Activated naive CD8-positive, alpha-beta T cell (primary cell): ENCODE measurements at regions not wholly inside any gene's neighbourhood (a gene's known extent, or its start where the extent isn't known, plus 50 kb on each side); places are given as distances from the start of the nearest gene placed in this dataset.
"Not testable (repeated sequence)": the region's sequence is repeated elsewhere in the genome, so short reads cannot be mapped to it uniquely, and the experiment has no call there.

Source experiments
- H3K27ac Mint-ChIP-seq: one replicate; pipeline ENCODE4 v1.8.0; 2021; ENCODE audit warnings: mixed read lengths
- H3K27me3 Mint-ChIP-seq: one replicate; pipeline ENCODE4 v1.8.0; 2021; ENCODE audit warnings: mixed read lengths
- H3K36me3 Mint-ChIP-seq: one replicate; pipeline ENCODE4 v1.8.0; 2021; ENCODE audit warnings: mixed read lengths
- H3K4me1 Mint-ChIP-seq: one replicate; pipeline ENCODE4 v1.8.0; 2021; ENCODE audit warnings: low read depth, mixed read lengths
- H3K4me3 Mint-ChIP-seq: one replicate; pipeline ENCODE4 v1.8.0; 2021; ENCODE audit warnings: mild to moderate bottlenecking, mixed read lengths
- H3K9me3 Mint-ChIP-seq: one replicate; pipeline ENCODE4 v1.8.0; 2021; ENCODE audit warnings: low read depth, mixed read lengths

DNA sequence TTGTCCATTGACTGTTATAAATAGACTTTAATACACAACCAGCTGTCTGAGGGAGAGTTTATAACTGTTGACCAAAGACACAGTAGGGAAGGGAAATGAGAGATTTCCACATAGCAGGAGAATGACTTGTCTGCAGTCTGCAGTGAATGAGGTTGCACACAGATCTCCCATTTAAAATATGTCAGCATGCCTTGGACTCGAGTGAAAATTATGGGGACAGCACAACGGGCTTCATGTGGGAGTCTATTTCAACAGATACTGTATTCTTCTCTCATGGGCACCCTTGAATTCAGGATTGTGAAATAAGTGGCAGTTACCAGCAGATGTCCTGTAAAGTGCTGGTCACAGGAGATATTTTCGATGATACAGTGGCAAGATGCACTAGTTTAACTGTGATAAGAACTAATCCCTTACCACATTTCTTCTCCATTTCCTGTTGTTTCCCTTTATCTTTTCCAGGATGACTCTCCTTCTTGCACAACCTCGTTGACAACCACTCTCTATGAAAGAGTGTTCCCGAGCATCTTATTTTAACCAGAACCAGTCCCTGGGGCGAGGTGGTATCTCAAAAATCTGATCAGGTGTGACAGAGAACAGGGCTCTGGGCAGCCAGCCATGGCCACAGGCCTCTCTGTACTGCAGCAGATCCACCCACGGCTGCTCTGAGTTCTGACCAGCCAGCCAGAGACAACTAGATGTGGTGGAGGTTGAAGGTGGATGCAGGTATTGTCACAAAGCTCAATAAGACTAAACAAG, 51.5 kb upstream of the MAP3K1 start:
- Mint-ChIP-seq H3K9me3 (no peaks in the 10 kb centered on the region), H3K27me3 (no peaks in the 10 kb centered on the region), H3K36me3 (no peaks in the 10 kb centered on the region), H3K27ac (no peak overlapping the region), H3K4me3 (no peak overlapping the region), H3K4me1 (no peaks in the 10 kb centered on the region)

DNA sequence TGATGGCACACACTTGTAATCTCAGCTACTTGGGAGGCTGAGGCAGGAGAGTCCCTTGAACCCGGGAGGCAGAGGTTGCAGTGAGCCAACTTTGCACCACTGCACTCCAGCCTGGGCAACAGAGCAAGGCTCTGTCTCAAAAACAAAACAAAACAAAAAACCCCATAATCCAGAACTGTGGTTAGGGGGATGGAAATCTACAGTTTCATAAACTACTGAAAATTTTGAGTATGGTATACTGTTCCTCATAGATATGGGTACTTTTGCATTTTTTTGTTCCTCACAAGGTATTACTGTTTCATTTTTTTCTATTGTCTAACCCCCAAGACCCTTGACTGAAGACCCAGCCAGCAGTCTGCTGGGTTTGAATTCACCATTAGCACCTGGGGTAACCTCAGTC, 52.2 kb upstream of the MAP3K1 start:
- Mint-ChIP-seq H3K36me3 (no peaks in the 10 kb centered on the region), H3K27ac (no peak overlapping the region), H3K9me3 (no peaks in the 10 kb centered on the region), H3K27me3 (no peaks in the 10 kb centered on the region), H3K4me3 (no peak overlapping the region), H3K4me1 (no peaks in the 10 kb centered on the region)

DNA sequence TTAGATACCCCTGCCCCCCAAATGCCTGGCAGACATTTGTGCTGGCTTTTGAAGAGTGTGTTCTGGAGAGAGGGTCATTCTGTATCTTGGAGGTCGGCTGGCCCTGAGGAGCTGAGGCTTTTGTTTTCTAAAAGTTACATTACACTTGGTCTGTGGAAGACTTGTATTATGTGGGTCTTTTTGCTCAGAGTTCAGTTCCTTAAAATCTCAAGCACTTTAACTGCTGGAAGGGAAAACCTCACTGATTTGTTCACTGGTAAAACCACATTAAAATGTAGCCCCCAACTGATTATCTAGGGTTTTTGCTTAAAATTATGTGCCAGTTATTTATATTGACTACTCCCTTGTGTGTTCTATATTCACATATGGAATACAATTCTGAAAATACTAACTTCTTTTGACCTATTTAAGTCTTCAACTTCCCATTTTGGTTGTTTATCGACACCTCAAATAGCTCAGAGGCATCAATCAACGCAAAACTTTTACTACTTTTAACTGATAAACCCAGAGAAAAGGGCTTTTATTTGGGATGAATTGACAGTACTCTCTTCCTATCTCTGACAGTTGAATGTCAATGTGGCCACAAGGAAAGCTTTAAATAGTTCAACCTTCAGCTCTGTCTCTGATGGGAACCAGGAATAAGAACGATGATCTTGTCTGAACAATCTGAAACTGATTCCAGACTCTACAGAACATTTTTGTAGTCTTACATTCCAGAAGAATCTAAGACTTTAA, 54.0 kb upstream of the MAP3K1 start:
- Mint-ChIP-seq H3K4me1 (no peaks in the 10 kb centered on the region), H3K9me3 (no peaks in the 10 kb centered on the region), H3K27me3 (no peaks in the 10 kb centered on the region)

DNA sequence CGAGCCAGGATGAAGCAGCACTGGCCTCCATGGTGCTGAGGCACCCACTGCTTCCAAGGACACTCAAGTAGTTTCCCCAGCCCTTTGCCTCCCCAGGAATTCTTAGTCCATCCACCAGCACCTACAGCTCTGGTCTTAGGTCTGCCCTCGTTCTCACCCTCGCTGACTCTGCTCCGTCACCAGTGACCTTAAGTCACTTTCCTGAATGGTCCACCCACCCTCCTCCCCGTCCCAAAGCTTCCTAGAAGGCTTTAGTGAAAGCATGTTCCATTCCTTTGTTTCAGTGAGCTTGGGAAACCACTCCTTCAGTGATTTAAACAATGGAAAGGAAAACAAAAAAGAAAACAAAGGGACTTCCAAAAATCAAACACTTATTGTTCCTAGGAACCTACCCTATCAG, 54.6 kb upstream of the MAP3K1 start:
- H3K9me3 Mint-ChIP-seq: no peaks in the 10 kb centered on the region
- no peaks in the 10 kb centered on the region for H3K36me3 Mint-ChIP-seq
- H3K27me3 Mint-ChIP-seq: no peaks in the 10 kb centered on the region
- H3K27ac Mint-ChIP-seq: no peak overlapping the region
- no peak overlapping the region for H3K4me3 Mint-ChIP-seq
- no peaks in the 10 kb centered on the region for H3K4me1 Mint-ChIP-seq

More for the DNA sequence above, 54.0 kb upstream of the MAP3K1 start:
- no peak overlapping the region for H3K27ac Mint-ChIP-seq
- H3K36me3 Mint-ChIP-seq: no peaks in the 10 kb centered on the region
- H3K4me3 Mint-ChIP-seq: no peak overlapping the region

DNA sequence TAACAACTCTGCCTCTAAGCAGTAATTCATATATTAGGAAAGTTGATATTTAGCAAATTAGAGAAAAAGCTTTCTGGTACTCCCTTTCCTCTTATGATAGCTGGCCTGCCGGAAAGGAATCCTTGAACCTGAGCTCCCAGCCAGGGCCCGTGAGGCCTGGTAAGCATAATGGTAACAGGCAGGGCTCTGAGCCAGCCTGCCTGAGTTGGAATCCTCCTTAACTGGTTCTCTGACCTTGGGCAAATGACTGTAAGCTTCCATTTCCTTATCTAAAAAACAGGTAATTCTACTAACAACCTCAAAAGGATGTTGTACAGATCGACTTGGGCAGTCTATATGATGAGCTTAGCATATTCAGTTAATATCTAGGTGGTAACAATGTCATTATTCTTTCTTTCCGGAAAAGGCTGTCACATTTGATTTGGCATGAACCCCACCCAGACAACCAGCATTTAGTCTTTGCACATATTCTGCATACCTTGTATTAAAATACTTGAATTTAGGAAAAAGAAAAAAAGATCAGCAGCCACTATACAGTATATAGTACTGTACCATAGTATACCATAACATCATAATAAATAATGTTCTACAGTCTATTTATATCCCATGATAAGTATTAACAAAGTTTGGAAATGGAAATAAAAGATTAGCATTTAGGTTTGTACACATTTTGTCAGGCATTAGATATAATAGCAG, 55.7 kb upstream of the MAP3K1 start:
- no peak overlapping the region for H3K27ac Mint-ChIP-seq
- no peak overlapping the region for H3K4me3 Mint-ChIP-seq
- H3K4me1 Mint-ChIP-seq: no peaks in the 10 kb centered on the region

DNA sequence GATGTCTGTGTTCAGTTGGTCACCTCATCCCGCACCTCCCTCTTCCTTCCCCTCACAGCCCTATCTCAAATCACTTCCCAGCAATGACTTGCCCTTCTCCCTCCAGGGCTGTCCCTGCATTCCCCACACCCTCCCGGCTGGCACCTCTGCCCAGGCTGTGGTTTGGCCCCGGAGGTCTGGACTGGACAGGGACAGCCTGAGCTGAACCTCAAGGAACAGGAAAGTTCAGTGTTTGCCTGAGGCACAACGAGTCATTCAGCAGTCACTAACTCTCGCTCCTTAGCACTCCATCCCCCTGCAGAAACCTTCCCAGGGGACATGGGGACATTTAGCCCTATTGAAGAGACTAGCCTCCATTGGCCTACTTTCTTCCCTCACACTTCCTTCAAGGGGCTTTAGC, 58.3 kb upstream of the MAP3K1 start:
- Mint-ChIP-seq H3K9me3 (no peaks in the 10 kb centered on the region), H3K4me3 (no peak overlapping the region), H3K4me1 (no peaks in the 10 kb centered on the region), H3K27ac (no peak overlapping the region), H3K27me3 (no peaks in the 10 kb centered on the region), H3K36me3 (no peaks in the 10 kb centered on the region)

More for the DNA sequence above, 55.7 kb upstream of the MAP3K1 start:
- no peaks in the 10 kb centered on the region for H3K36me3 Mint-ChIP-seq
- no peaks in the 10 kb centered on the region for H3K27me3 Mint-ChIP-seq
- no peaks in the 10 kb centered on the region for H3K9me3 Mint-ChIP-seq

DNA sequence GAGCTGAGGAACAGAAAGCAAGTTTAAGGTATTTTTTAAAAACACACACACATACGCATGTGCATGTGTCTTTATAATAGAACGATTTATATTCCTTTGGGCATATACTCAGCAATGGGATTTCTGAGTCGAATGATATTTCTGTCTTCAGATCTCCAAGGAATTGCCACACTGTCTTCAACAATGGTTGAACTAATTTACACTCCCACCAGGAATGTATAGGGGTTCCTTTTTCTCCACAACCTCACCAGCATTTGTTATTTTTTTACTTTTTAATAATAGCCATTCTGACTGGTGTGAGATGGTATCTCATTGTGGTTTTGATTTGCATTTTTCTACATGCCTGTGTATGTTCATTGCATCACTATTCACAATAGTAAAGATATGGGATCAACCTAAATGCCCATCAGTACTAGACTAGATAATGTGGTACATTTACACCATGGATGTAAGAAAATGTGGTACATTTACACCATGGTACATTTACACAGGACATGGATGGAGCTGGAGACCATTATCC, 60.3 kb upstream of the MAP3K1 start:
- Mint-ChIP-seq H3K4me3 (no peak overlapping the region), H3K4me1 (no peaks in the 10 kb centered on the region), H3K27ac (no peak overlapping the region), H3K27me3 (no peaks in the 10 kb centered on the region), H3K9me3 (no peaks in the 10 kb centered on the region), H3K36me3 (no peaks in the 10 kb centered on the region)

DNA sequence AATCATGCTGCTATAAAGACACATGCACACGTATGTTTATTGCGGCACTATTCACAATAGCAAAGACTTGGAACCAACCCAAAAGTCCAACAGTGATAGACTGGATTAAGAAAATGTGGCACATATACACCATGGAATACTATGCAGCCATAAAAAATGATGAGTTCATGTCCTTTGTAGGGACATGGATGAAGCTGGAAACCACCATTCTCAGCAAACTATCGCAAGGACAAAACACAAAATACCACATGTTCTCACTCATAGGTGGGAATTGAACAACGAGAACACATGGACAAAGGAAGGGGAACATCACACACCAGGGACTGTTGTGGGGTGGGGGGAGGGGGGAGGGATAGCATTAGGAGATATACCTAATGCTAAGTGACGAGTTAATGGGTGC, 61.8 kb upstream of the MAP3K1 start:
- H3K4me1 Mint-ChIP-seq, H3K27ac Mint-ChIP-seq, H3K4me3 Mint-ChIP-seq, H3K36me3 Mint-ChIP-seq, H3K9me3 Mint-ChIP-seq, H3K27me3 Mint-ChIP-seq: not testable (repeated sequence)

DNA sequence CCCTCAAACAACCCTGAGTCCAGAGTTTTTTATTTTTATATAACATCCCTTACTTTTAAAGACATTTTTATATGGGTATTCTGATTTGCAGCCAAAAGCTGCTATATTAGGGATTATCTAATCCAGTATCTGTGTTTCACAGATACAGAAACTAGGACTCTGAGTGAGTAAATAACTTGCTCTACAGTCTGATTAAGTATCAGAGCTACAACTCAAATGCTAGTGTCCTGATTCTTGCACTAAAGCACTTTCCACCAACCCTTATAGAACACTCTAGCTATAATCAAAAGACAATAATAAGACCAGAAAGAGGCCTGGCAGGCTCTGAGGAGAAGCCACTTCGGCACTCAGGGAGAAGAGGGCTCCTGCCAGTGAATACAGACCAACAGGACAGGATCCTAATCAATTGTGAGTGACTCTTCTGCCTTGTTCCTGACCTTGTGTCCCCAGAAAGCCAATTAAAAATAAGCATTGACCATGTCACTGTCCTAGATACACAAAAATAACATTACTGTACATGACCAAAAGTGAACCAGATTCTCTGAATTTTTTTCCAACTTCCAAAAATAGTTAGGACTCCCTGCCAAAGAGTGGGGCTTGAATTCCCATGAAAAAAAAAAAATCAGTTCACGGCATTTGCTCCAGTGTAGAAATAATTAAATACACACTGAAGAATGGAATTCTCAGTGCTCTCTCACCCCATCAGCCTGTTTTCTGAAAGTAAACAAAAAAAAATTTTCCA, 63.6 kb upstream of the MAP3K1 start:
- H3K4me3 Mint-ChIP-seq: no peak overlapping the region
- no peaks in the 10 kb centered on the region for H3K27me3 Mint-ChIP-seq
- H3K4me1 Mint-ChIP-seq: no peaks in the 10 kb centered on the region
- H3K36me3 Mint-ChIP-seq: no peaks in the 10 kb centered on the region
- H3K9me3 Mint-ChIP-seq: no peaks in the 10 kb centered on the region
- no peak overlapping the region for H3K27ac Mint-ChIP-seq

DNA sequence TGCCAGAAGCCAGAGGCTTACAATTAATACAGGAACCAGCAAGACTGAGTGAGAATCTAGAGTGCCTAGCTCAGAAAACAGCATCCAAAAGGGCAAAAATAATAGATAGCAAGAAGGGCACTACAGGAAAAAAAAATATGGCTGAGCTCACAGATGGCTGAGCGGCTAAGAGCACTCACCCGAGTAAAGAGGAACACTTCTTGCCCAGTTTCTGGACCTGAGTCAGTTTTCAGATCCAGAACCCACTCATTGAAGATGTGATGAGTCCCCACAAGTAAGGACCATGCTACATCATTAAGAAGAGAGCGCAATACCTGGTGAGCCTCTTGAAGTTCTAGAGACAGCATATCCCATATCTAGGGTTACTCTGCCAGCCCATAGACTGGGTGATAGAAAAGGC, 65.5 kb upstream of the MAP3K1 start:
- no peak overlapping the region for H3K27ac Mint-ChIP-seq
- H3K27me3 Mint-ChIP-seq: no peaks in the 10 kb centered on the region

DNA sequence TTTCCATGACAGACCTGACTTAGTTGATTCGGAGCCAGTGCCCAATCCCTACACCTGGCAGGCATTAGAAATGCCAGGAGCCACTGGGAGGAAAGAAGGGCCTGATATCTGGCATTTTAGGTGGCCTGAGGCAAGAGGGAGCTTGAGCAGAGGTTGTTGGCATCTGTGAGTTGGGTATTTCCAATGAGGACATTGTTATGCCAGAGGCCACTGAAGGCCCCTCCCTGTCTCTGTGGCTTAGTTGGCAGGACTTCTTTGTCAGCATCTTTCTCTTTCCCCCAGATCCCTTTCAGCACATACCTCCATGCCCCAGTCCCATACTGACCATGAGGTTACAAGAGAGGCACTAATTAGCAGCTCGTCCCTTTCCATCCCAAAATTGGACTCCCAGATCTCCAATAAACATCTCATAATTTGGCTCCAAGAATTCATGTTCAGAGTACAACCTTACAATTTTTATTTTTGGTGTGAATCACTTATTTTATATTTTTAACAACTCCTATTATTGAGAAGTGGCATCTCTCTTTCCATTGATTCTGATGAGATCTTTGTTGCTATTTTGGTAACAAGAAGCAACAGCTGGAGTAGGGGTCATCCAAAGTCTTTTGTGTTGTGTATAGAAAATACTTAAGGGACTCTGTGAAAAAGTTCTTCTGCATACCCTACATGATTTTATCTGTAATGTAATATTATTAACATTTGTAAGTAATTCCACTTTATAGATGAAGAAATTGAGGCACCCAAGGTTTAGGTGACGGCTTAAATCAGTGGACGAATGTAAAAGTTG, 68.6 kb upstream of the MAP3K1 start:
- H3K27me3 Mint-ChIP-seq: no peaks in the 10 kb centered on the region
- H3K4me3 Mint-ChIP-seq: no peak overlapping the region
- H3K4me1 Mint-ChIP-seq: no peaks in the 10 kb centered on the region
- H3K27ac Mint-ChIP-seq: no peak overlapping the region
- peaks cover 4% of the 10 kb centered on the region for H3K36me3 Mint-ChIP-seq
- no peaks in the 10 kb centered on the region for H3K9me3 Mint-ChIP-seq

More for the DNA sequence above, 65.5 kb upstream of the MAP3K1 start:
- no peaks in the 10 kb centered on the region for H3K36me3 Mint-ChIP-seq
- no peak overlapping the region for H3K4me3 Mint-ChIP-seq
- no peaks in the 10 kb centered on the region for H3K4me1 Mint-ChIP-seq
- no peaks in the 10 kb centered on the region for H3K9me3 Mint-ChIP-seq

DNA sequence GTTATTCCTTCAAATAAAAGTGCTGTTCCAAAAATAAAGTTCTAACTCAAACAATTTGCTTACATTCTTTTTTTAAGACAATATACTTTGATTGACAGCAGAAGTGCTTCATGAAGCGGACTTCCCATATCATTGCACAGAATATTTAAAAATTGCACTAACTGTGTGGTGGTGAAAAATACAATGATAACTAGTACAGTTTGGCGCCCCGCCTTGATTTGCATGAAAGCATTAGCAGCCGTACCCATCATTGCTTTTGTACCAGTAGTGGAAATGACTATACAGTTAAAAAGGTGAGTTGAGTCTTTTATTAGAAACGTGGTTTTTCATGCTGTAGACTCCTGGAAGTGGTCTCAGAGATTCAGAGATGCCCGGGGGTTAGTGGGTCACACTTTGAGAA, 69.5 kb upstream of the MAP3K1 start:
- H3K27me3 Mint-ChIP-seq: no peaks in the 10 kb centered on the region
- H3K9me3 Mint-ChIP-seq: no peaks in the 10 kb centered on the region
- H3K36me3 Mint-ChIP-seq: peaks cover 4% of the 10 kb centered on the region
- H3K27ac Mint-ChIP-seq: no peak overlapping the region
- H3K4me3 Mint-ChIP-seq: no peak overlapping the region
- no peaks in the 10 kb centered on the region for H3K4me1 Mint-ChIP-seq

DNA sequence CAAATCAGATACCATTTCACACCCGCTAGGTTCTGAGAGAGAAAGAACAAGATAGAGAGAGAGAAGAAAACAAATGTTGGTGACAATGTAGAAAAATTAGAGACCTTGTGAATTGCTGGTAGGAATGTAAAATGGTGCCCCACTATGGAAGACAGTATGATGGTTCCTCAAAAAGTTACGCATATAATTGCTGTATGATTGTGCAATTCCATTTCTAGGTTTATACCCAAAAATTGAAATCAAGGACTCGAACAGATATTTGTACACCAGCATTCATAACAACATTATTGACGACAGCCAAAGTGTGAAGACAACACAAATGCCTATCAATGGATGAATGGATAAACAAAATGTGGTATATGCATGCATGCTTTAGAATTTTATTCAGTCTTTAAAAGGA, 74.5 kb upstream of the MAP3K1 start:
- Mint-ChIP-seq H3K9me3 (peaks cover 4% of the 10 kb centered on the region), H3K36me3 (peaks cover 4% of the 10 kb centered on the region), H3K27ac (no peak overlapping the region), H3K4me3 (no peak overlapping the region), H3K27me3 (no peaks in the 10 kb centered on the region), H3K4me1 (peaks cover 24% of the 10 kb centered on the region)

DNA sequence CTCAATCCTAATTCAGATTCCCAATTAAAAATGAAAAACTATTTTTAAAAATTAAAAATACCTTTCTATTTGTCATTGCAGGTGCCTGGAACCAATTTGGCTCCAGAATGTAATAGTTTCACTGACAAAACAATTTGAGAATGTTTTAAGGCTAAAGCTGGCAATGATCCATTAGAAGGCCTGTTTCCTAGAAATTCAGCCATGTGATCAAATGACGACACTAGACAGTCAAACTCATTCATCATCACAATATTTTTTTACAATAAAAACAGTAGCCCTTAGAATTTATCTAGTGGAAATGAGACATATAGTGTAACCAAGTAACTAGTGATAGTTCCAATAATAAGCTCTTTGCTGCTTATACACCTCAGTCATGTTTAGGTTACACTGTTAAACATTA, 75.4 kb upstream of the MAP3K1 start:
- peaks cover 4% of the 10 kb centered on the region for H3K36me3 Mint-ChIP-seq
- no peak overlapping the region for H3K27ac Mint-ChIP-seq
- H3K4me3 Mint-ChIP-seq: no peak overlapping the region
- H3K4me1 Mint-ChIP-seq: peaks cover 32% of the 10 kb centered on the region
- no peaks in the 10 kb centered on the region for H3K27me3 Mint-ChIP-seq
- H3K9me3 Mint-ChIP-seq: peaks cover 4% of the 10 kb centered on the region
